Esophagus muscularis mucosa (tissue), 4 donors: ENCODE measurements at regions not wholly inside any gene's neighbourhood (a gene's known extent, or its start where the extent isn't known, plus 50 kb on each side); places are given as distances from the start of the nearest gene placed in this dataset.

Experiments
- DNase-seq: peaks from one replicate; pipeline ENCODE4 v3.0.0-alpha.2; 2017; ENCODE audit errors: extremely low spot score
- H3K27ac ChIP-seq, 4 donors: fragments of 200-600 bp; sonication (generic); replicated peaks in 1 of 4; 1 replicate in 3 of 4; 2 replicates in 1 of 4; pipeline ENCODE4 v1.5.1; 2016 to 2019; ENCODE audit warnings: mild to moderate bottlenecking in 1 of 4
- H3K27me3 ChIP-seq, 4 donors: fragments of 200-600 bp; sonication (generic); one replicate each; pipeline versions ENCODE4 v1.5.1 to v1.6.0; 2016 to 2019
- H3K36me3 ChIP-seq, 4 donors: fragments of 200-600 bp; sonication (generic); one replicate each; pipeline ENCODE4 v1.5.1; 2016 to 2019
- H3K4me1 ChIP-seq, 4 donors: fragments of 200-600 bp; sonication (generic); one replicate each; pipeline ENCODE4 v1.5.1; 2016 to 2019
- H3K4me3 ChIP-seq, 4 donors: fragments of 200-600 bp; sonication (generic); 1 replicate in 2 of 4; 2 replicates in 2 of 4; pipeline ENCODE4 v1.5.1; 2016 to 2019; ENCODE audit warnings: mild to moderate bottlenecking in 4 of 4, moderate library complexity in 1 of 4
- H3K9me3 ChIP-seq, 4 donors: fragments of 200-600 bp; sonication (generic); 1 replicate in 3 of 4; 2 replicates in 1 of 4; pipeline ENCODE4 v1.5.1; 2016 to 2019
- CTCF ChIP-seq, 3 experiments: fragments of 200-600 bp in 2 of 3; fragments of 450-650 bp in 1 of 3; sonication (generic) in 2 of 3; IDR thresholded peaks; one replicate each; pipeline ENCODE4 v1.5.1; 2017 to 2019; ENCODE audit warnings: antibody characterized with exemption in 3 of 3, mild to moderate bottlenecking in 2 of 3, moderate library complexity in 1 of 3
- EP300 ChIP-seq: sonication (generic); formaldehyde crosslinking; IDR thresholded peaks from one replicate; pipeline ENCODE4 v1.6.1; 2017; ENCODE audit warnings: antibody characterized with exemption
- POLR2A ChIP-seq: fragments of 450-650 bp; IDR thresholded peaks from one replicate; pipeline ENCODE4 v1.6.1; 2017; ENCODE audit warnings: antibody characterized with exemption, moderate library complexity, mild to moderate bottlenecking, low read depth
- POLR2AphosphoS5 ChIP-seq, 2 donors: sonication (generic); formaldehyde crosslinking; IDR thresholded peaks; one replicate each; pipeline ENCODE4 v1.6.1; 2017; ENCODE audit warnings: antibody characterized with exemption in 2 of 2
- WGBS: methylation state at CpG from one replicate; pipeline ENCODE4 v1.1.5; 2018; 5-methylcytosine and 5-hydroxymethylcytosine counted together
- intact Hi-C: fragments of 100-400 bp; cut with DNase I; formaldehyde crosslinking; loops from one replicate; pipeline ENCODE4 v1.15.1; 2023

GRCh38 chr14:105836730-105837129 lies 310.3 kb downstream of the TMEM121 start:
- 81% methylated on average over 9 of the region's 10 CpGs for WGBS
- Histone ChIP-seq H3K36me3 (no peaks in the 10 kb centered on the region), H3K27ac (no peak overlapping the region), H3K9me3 (peaks cover 0 to 4% (median 0%) of the 10 kb centered on the region in 4 donors), H3K4me1 (no peaks in the 10 kb centered on the region), H3K27me3 (peaks cover 0 to 20% (median 0%) of the 10 kb centered on the region in 4 donors), H3K4me3 (no peak overlapping the region)
- DNase-seq: no peak
- TF ChIP-seq EP300: no peak
- intact Hi-C loops: no loop called here

GRCh38 chr14:105837349-105838063 lies 311.1 kb downstream of the TMEM121 start:
- TF ChIP-seq EP300 (no peak), POLR2AphosphoS5 (IDR thresholded peaks at IDR 0.05) (no peak), POLR2A (no peak)

GRCh38 chr14:105838107-105838506 lies 311.7 kb downstream of the TMEM121 start:
- intact Hi-C loops: no loop called here
- no peaks in the 10 kb centered on the region for H3K36me3 ChIP-seq
- no peak for DNase-seq
- TF ChIP-seq POLR2AphosphoS5 (IDR thresholded peaks at IDR 0.05) (no peak), POLR2A (no peak), EP300 (no peak), CTCF (IDR thresholded peaks at IDR 0.05) (no peak)
- no peaks in the 10 kb centered on the region for H3K9me3 ChIP-seq
- WGBS: 87% methylated on average over 11 of the region's 11 CpGs
- H3K4me3 ChIP-seq: no peak overlapping the region
- H3K27me3 ChIP-seq: peaks cover 0 to 14% (median 0%) of the 10 kb centered on the region in 4 donors
- H3K27ac ChIP-seq: no peak overlapping the region
- no peaks in the 10 kb centered on the region for H3K4me1 ChIP-seq

More at GRCh38 chr14:105837349-105838063, 311.1 kb downstream of the TMEM121 start:
- peaks cover 0 to 2% (median 0%) of the 10 kb centered on the region in 4 donors for H3K9me3 ChIP-seq
- WGBS: 85% methylated on average over 20 of the region's 20 CpGs
- H3K4me1 ChIP-seq: no peaks in the 10 kb centered on the region
- no peaks in the 10 kb centered on the region for H3K36me3 ChIP-seq
- peaks cover 0 to 15% (median 0%) of the 10 kb centered on the region in 4 donors for H3K27me3 ChIP-seq
- H3K27ac ChIP-seq: no peak overlapping the region
- DNase-seq: no peak
- no peak overlapping the region for H3K4me3 ChIP-seq
- intact Hi-C loops: no loop called here

- TF ChIP-seq POLR2A (no peak), POLR2AphosphoS5 (IDR thresholded peaks at IDR 0.05) (no peak), EP300 (no peak), CTCF (IDR thresholded peaks at IDR 0.05) (no peak)
- no peak overlapping the region for H3K4me3 ChIP-seq
- H3K9me3 ChIP-seq: no peaks in the 10 kb centered on the region
These were observed 312.4 kb downstream of the TMEM121 start for GRCh38 chr14:105838591-105839424.

GRCh38 chr14:105839425-105840265 lies 313.3 kb downstream of the TMEM121 start:
- TF ChIP-seq POLR2A (no peak), CTCF (IDR thresholded peaks at IDR 0.05) (no peak), POLR2AphosphoS5 (IDR thresholded peaks at IDR 0.05) (no peak), EP300 (no peak)
- Histone ChIP-seq H3K36me3 (no peaks in the 10 kb centered on the region), H3K9me3 (no peaks in the 10 kb centered on the region), H3K27me3 (peaks cover 0 to 14% (median 0%) of the 10 kb centered on the region in 4 donors), H3K4me3 (no peak overlapping the region), H3K4me1 (no peaks in the 10 kb centered on the region), H3K27ac (no peak overlapping the region)
- 83% methylated on average over 11 of the region's 20 CpGs for WGBS
- intact Hi-C loops: no loop called here
- no peak for DNase-seq

More at GRCh38 chr14:105838591-105839424, 312.4 kb downstream of the TMEM121 start:
- DNase-seq: no peak
- peaks cover 0 to 14% (median 0%) of the 10 kb centered on the region in 4 donors for H3K27me3 ChIP-seq
- H3K36me3 ChIP-seq: no peaks in the 10 kb centered on the region
- intact Hi-C loops: no loop called here
- no peak overlapping the region for H3K27ac ChIP-seq
- 86% methylated on average over 14 of the region's 15 CpGs for WGBS
- H3K4me1 ChIP-seq: no peaks in the 10 kb centered on the region
